Body of pancreas (tissue), 4 donors: ENCODE measurements at regions not wholly inside any gene's neighbourhood (a gene's known extent, or its start where the extent isn't known, plus 50 kb on each side); places are given as distances from the start of the nearest gene placed in this dataset.

Source experiments
- POLR2A ChIP-seq, 3 donors: fragments of 450-650 bp; IDR thresholded peaks; one replicate each; pipeline ENCODE4 v1.6.1; 2016; ENCODE audit warnings: antibody characterized with exemption in 3 of 3, mild to moderate bottlenecking in 2 of 3
- TF ChIP-seq, protein P1 (sequence below), 7 experiments: fragments of 450-650 bp in 4 of 7; fragments of 200-600 bp in 3 of 7; sonication (generic) in 3 of 7; IDR thresholded peaks; one replicate each; pipeline ENCODE4 v1.5.1; 2016 to 2019; ENCODE audit warnings: antibody characterized with exemption in 7 of 7

DNA sequence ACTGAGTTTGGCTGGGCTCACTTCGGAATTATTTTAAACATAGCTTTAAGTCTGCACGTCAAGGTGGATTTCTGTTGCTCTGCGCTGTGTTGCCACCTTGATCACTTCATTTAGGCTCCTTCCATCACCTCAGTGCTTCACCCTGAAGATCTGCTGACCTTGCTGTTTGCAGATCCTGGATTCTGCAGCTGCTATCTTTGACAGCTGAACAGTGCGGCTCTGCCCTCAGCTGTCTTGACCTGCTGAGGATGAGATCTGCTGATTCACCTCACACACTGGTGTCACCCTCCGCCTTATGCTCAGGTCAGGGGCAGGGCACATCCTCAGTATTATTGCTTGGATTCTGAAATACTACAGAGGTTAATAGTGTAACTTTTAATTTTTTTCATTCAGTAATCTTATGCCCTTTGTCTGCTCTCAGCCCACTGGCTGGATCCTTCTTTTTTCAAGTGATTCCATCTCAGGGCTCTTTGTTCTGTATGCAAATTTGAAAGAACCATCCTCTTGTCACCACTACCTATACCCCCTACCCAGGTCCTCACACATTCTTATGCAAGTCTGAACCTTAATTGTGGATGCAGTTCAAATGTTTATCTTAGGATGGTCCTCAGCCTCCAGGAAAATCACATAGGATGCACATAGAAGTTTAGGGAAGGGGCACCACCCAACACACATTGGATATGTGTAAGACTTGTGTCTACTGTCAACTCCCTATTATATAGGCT lies 364.0 kb downstream of the OLFM3 start:
- TF ChIP-seq, protein P1, sequence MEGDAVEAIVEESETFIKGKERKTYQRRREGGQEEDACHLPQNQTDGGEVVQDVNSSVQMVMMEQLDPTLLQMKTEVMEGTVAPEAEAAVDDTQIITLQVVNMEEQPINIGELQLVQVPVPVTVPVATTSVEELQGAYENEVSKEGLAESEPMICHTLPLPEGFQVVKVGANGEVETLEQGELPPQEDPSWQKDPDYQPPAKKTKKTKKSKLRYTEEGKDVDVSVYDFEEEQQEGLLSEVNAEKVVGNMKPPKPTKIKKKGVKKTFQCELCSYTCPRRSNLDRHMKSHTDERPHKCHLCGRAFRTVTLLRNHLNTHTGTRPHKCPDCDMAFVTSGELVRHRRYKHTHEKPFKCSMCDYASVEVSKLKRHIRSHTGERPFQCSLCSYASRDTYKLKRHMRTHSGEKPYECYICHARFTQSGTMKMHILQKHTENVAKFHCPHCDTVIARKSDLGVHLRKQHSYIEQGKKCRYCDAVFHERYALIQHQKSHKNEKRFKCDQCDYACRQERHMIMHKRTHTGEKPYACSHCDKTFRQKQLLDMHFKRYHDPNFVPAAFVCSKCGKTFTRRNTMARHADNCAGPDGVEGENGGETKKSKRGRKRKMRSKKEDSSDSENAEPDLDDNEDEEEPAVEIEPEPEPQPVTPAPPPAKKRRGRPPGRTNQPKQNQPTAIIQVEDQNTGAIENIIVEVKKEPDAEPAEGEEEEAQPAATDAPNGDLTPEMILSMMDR (IDR thresholded peaks at IDR 0.05) = no peak
- TF ChIP-seq POLR2A (IDR thresholded peaks at IDR 0.05) = no peak
